Naive B cell (primary cell): ENCODE measurements at regions not wholly inside any gene's neighbourhood (a gene's known extent, or its start where the extent isn't known, plus 50 kb on each side); places are given as distances from the start of the nearest gene placed in this dataset.
A peak's percentile ranks its signal among the peaks of the same experiment; 100 is the strongest.

Experiments used
- ATAC-seq, 2 donors: fragments of 150-1000 bp; cut with Tn5 transposase; 2 replicates each; pipeline ENCODE4 v1.10.0; 2021; ENCODE audit warnings: low read depth in 2 of 2, mild to moderate bottlenecking in 2 of 2, moderate library complexity in 2 of 2
- DNase-seq: peaks from one replicate; pipeline ENCODE4 v3.0.0; 2022
- H3K27ac Mint-ChIP-seq, 6 donors: one replicate each; pipeline ENCODE4 v1.8.0; 2020 to 2022; ENCODE audit warnings: mild to moderate bottlenecking in 6 of 6, mixed read lengths in 6 of 6, moderate library complexity in 5 of 6, inconsistent platforms in 2 of 6
- H3K27me3 Mint-ChIP-seq, 3 donors: one replicate each; pipeline ENCODE4 v1.8.0; 2021 to 2022; ENCODE audit warnings: mixed read lengths in 3 of 3, mild to moderate bottlenecking in 1 of 3
- H3K36me3 Mint-ChIP-seq, 2 donors: one replicate each; pipeline ENCODE4 v1.8.0; 2020 to 2022; ENCODE audit warnings: mixed read lengths in 2 of 2, inconsistent platforms in 1 of 2, mild to moderate bottlenecking in 1 of 2
- H3K4me1 Mint-ChIP-seq, 3 donors: one replicate each; pipeline ENCODE4 v1.8.0; 2020 to 2022; ENCODE audit warnings: mixed read lengths in 3 of 3, inconsistent platforms in 1 of 3, mild to moderate bottlenecking in 1 of 3, moderate library complexity in 1 of 3
- H3K4me3 Mint-ChIP-seq, 8 donors: one replicate each; pipeline ENCODE4 v1.8.0; 2020 to 2022; ENCODE audit warnings: mild to moderate bottlenecking in 8 of 8, mixed read lengths in 8 of 8, moderate library complexity in 8 of 8, inconsistent platforms in 2 of 8
- H3K9me3 Mint-ChIP-seq, 7 donors: one replicate each; pipeline ENCODE4 v1.8.0; 2020 to 2022; ENCODE audit warnings: mixed read lengths in 7 of 7, mild to moderate bottlenecking in 5 of 7, inconsistent platforms in 2 of 7, moderate library complexity in 1 of 7

GRCh38 chr9:3600672-3601071, 74.9 kb upstream of the RFX3 start:
- H3K36me3 Mint-ChIP-seq = peaks cover 0 to 4% of the 10 kb centered on the region in 2 donors
- DNase-seq (no peak), ATAC-seq (no peak)
- H3K27me3 Mint-ChIP-seq = no peaks in the 10 kb centered on the region
- no peaks in the 10 kb centered on the region for H3K9me3 Mint-ChIP-seq
- H3K4me3 Mint-ChIP-seq = no peak overlapping the region
- no peaks in the 10 kb centered on the region for H3K4me1 Mint-ChIP-seq
- no peak overlapping the region for H3K27ac Mint-ChIP-seq

GRCh38 chr9:3597792-3598191, 72.0 kb upstream of the RFX3 start:
- Mint-ChIP-seq H3K27me3 (no peaks in the 10 kb centered on the region), H3K4me1 (no peaks in the 10 kb centered on the region), H3K4me3 (no peak overlapping the region), H3K27ac (no peak overlapping the region), H3K36me3 (peaks cover 0 to 4% of the 10 kb centered on the region in 2 donors), H3K9me3 (peaks cover 0 to under 1% (median 0%) of the 10 kb centered on the region in 7 donors)
- no peak for DNase-seq
- ATAC-seq = no peak

GRCh38 chr9:3586066-3586465, 60.3 kb upstream of the RFX3 start:
- no peak overlapping the region for H3K4me3 Mint-ChIP-seq

GRCh38 chr9:3585606-3586005, 59.8 kb upstream of the RFX3 start:
- peak; percentile 20 to 23 for ATAC-seq
- DNase-seq = no peak
- Mint-ChIP-seq H3K4me1 (peaks cover 0 to 6% (median 2%) of the 10 kb centered on the region in 3 donors), H3K27ac (peak overlapping the region in 2 of 6 donors; percentile 23 to 46), H3K27me3 (no peaks in the 10 kb centered on the region), H3K4me3 (no peak overlapping the region), H3K9me3 (peaks cover 19 to 80% (median 42%) of the 10 kb centered on the region in 7 donors), H3K36me3 (peaks cover 34 to 60% of the 10 kb centered on the region in 2 donors)

More at GRCh38 chr9:3586066-3586465, 60.3 kb upstream of the RFX3 start:
- H3K36me3 Mint-ChIP-seq = peaks cover 34 to 60% of the 10 kb centered on the region in 2 donors
- H3K9me3 Mint-ChIP-seq = peaks cover 15 to 80% (median 37%) of the 10 kb centered on the region in 7 donors
- peak overlapping the region in 1 of 6 donors; percentile 39 for H3K27ac Mint-ChIP-seq
- DNase-seq = no peak
- ATAC-seq = no peak
- peaks cover 0 to 6% (median 2%) of the 10 kb centered on the region in 3 donors for H3K4me1 Mint-ChIP-seq
- H3K27me3 Mint-ChIP-seq = no peaks in the 10 kb centered on the region

- H3K9me3 Mint-ChIP-seq = peaks cover 24 to 55% (median 41%) of the 10 kb centered on the region in 7 donors
- no peak overlapping the region for H3K27ac Mint-ChIP-seq
- DNase-seq (no peak), ATAC-seq (no peak)
- no peak overlapping the region for H3K4me3 Mint-ChIP-seq
- peaks cover 27 to 48% of the 10 kb centered on the region in 2 donors for H3K36me3 Mint-ChIP-seq
- peaks cover 4 to 8% (median 8%) of the 10 kb centered on the region in 3 donors for H3K4me1 Mint-ChIP-seq
- H3K27me3 Mint-ChIP-seq = no peaks in the 10 kb centered on the region
Observed at GRCh38 chr9:3578786-3579185, 53.0 kb upstream of the RFX3 start.

- peaks cover 24 to 29% of the 10 kb centered on the region in 2 donors for H3K36me3 Mint-ChIP-seq
- ATAC-seq = peak; percentile 60 to 80
- peaks cover 12 to 30% (median 22%) of the 10 kb centered on the region in 7 donors for H3K9me3 Mint-ChIP-seq
- H3K27ac Mint-ChIP-seq = peak overlapping the region in 1 of 6 donors; percentile 24
- no peaks in the 10 kb centered on the region for H3K27me3 Mint-ChIP-seq
- peak; percentile 4 for DNase-seq
- peaks cover 4 to 8% (median 8%) of the 10 kb centered on the region in 3 donors for H3K4me1 Mint-ChIP-seq
- no peak overlapping the region for H3K4me3 Mint-ChIP-seq
Observed at GRCh38 chr9:3576328-3576727, 50.5 kb upstream of the RFX3 start.

- Mint-ChIP-seq H3K27ac (peak overlapping the region in 1 of 6 donors; percentile 18), H3K27me3 (no peaks in the 10 kb centered on the region), H3K4me1 (peaks cover 4 to 8% (median 8%) of the 10 kb centered on the region in 3 donors), H3K9me3 (peaks cover 10 to 25% (median 17%) of the 10 kb centered on the region in 7 donors), H3K4me3 (no peak overlapping the region), H3K36me3 (peaks cover 19 to 24% of the 10 kb centered on the region in 2 donors)
- DNase-seq = no peak
- no peak for ATAC-seq
Observed at GRCh38 chr9:3575821-3576220, 50.0 kb upstream of the RFX3 start.
